GM12875 (cell line): ENCODE measurements at regions not wholly inside any gene's neighbourhood (a gene's known extent, or its start where the extent isn't known, plus 50 kb on each side); places are given as distances from the start of the nearest gene placed in this dataset.

Source experiments
- H3K4me3 ChIP-seq: one replicate; pipeline ENCODE4 v1.5.1; 2011; ENCODE audit warnings: low read depth, low read length, control low read depth
- CTCF ChIP-seq: IDR thresholded peaks from 2 replicates; pipeline ENCODE4 v1.5.1; 2011; ENCODE audit warnings: low read depth, mild to moderate bottlenecking, control low read depth, inconsistent platforms, low read length, moderate library complexity, borderline replicate concordance; ENCODE audit not compliant: insufficient read depth

GRCh38 chr19:31675193-31675913, 326.1 kb upstream of the TSHZ3 start:
- no peak overlapping the region for H3K4me3 ChIP-seq
- no peak for TF ChIP-seq CTCF

GRCh38 chr19:31676271-31677004, 327.2 kb upstream of the TSHZ3 start:
- H3K4me3 ChIP-seq: no peak overlapping the region
- TF ChIP-seq CTCF: no peak

GRCh38 chr19:31678421-31678820, 329.2 kb upstream of the TSHZ3 start:
- TF ChIP-seq CTCF: no peak
- no peak overlapping the region for H3K4me3 ChIP-seq

GRCh38 chr19:31681121-31681520, 331.9 kb upstream of the TSHZ3 start:
- TF ChIP-seq CTCF: no peak
- no peak overlapping the region for H3K4me3 ChIP-seq

- no peak for TF ChIP-seq CTCF
- H3K4me3 ChIP-seq: no peak overlapping the region
These were observed 344.1 kb upstream of the TSHZ3 start for GRCh38 chr19:31693131-31693932.

- no peak for TF ChIP-seq CTCF
- H3K4me3 ChIP-seq: no peak overlapping the region
These were observed 344.7 kb upstream of the TSHZ3 start for GRCh38 chr19:31693933-31694269.
